ENCODE measurements at regions not wholly inside any gene's neighbourhood (a gene's known extent, or its start where the extent isn't known, plus 50 kb on each side); places are given as distances from the start of the nearest gene placed in this dataset.

DNA sequence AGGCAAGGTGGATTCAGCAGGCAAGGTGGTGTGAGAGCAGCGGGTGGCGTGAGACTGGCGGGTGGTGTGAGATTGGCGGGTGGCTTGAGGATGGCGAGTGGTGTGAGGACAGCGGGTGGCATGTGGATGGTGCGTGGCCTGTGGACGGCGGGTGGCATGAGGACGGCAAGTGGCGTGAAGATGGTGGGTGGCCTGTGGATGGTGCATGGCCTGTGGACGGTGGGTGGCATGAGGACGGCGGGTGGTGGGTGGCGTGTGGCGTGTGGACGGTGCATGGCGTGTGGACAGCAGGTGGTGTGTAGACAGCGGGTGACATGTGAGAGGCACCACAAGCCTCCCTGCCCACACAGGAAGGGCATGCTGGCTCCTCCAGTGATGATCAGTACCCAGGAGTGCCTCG, 186.9 kb upstream of the SALL3 start:
- no peak for TF ChIP-seq EZH2phosphoT487 (IDR thresholded peaks at IDR 0.05; ENCODE audit: insufficient read depth, low read depth)
- TF ChIP-seq EZH2 (IDR thresholded peaks at IDR 0.05; ENCODE audit: insufficient read depth, poor library complexity, severe bottlenecking) = no peak
